GM18519 (cell line): ENCODE measurements at regions not wholly inside any gene's neighbourhood (a gene's known extent, or its start where the extent isn't known, plus 50 kb on each side); places are given as distances from the start of the nearest gene placed in this dataset.
"Not testable (repeated sequence)": the region's sequence is repeated elsewhere in the genome, so short reads cannot be mapped to it uniquely, and the experiment has no call there.

Experiments used
- ATAC-seq: cut with Tn5 transposase; IDR thresholded peaks from one replicate; pipeline ENCODE4 v1.9.1; 2021; ENCODE audit warnings: mild to moderate bottlenecking, moderate library complexity; ENCODE audit not compliant: unreplicated experiment, low FRiP score

- ATAC-seq: no peak
These were observed 296.8 kb upstream of the SGCG start for GRCh38 chr13:22883956-22884355.

DNA sequence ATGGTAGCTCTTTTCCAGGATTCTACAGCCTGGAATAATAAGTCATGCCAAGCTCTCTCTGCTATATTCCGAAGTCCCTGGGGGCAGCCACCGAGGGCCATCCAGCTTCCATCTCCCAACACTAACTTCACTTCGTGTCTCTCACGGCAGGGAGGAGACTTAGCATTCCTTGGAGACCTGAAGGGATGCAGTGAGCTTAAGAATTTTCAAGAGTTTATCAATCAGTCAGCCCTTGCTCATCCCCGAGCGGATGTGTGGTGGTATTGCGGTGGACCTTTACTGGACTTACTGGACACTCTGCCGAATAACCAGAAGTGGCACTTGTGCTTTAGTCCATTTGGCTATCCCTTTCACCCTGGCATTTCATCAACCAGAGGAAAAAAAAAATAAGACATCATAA, 294.7 kb upstream of the SGCG start:
- not testable (repeated sequence) for ATAC-seq

GRCh38 chr13:22889376-22889775, 291.4 kb upstream of the SGCG start:
- ATAC-seq: not testable (repeated sequence)

GRCh38 chr13:22893204-22893603, 287.6 kb upstream of the SGCG start:
- no peak for ATAC-seq

GRCh38 chr13:22893777-22894176, 287.0 kb upstream of the SGCG start:
- ATAC-seq: no peak

- no peak for ATAC-seq
These were observed 283.0 kb upstream of the SGCG start for GRCh38 chr13:22897571-22898314.

- not testable (repeated sequence) for ATAC-seq
These were observed 280.3 kb upstream of the SGCG start for GRCh38 chr13:22900416-22900951.

GRCh38 chr13:22903301-22903700, 277.5 kb upstream of the SGCG start:
- ATAC-seq: no peak

DNA sequence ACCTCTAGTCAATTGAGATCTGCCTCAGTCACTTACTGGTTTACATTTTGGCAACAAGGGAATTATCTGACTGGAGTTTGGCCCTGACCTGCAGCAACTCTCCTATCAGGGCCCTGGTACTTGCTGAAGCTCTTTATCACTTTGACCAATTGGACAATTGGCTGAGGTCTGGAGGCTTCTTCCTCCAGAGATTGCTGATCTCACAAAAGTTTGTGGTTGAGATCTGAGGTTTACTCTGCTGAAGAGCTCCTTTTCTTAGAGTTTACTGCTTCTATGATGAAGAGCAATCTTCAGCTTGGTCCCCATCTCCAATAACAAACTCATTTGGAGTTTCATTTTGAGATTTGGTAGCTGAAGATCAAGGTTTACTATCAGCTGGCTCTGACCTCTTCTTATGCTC, 276.9 kb upstream of the SGCG start:
- no peak for ATAC-seq

- no peak for ATAC-seq
These were observed 265.2 kb upstream of the SGCG start for GRCh38 chr13:22915442-22916082.

- not testable (repeated sequence) for ATAC-seq
These were observed 264.5 kb upstream of the SGCG start for GRCh38 chr13:22916276-22916675.

DNA sequence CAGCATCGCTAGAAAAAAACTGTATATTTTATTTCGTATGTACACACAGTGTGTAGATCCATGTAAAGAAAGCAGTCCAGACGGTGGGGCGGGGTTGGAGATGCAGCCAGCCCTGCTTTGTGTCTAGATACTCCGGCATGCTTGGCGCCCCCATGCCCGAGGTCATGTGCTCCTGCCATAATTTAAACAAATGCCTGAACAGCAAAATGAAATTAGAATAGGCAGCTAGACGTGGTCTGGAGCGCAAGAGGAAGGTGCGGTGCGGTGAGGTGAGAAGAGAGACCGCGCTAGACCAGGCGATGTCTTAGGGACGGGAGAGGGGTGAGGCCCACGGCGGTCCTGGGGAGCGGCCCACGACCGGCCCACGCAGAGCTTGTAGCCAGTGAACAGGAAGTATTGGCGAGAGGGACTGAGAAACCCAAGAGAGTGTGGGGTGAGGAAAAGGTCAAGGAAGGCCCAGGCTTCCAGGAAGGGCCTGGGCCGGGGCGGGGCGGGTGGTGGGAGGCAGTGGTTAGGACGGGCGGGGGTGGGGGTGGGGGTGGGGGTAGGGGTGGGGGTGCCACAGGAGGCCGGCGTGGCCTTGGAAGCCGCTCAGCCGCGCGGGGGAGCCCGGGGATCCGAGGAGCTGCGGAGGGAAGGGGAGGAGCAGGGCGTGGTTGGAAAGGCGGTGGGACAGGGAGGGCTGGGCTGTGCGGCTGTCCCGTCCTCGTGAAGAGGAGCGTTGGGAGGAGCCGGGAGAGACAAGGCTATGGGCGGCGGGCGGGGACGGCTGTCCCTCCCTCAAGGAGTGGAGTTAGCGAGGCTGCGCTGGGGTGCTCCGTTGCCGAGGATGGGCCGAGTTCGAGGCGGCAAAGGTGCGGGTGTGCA, 254.7 kb upstream of the SGCG start:
- ATAC-seq: no peak

DNA sequence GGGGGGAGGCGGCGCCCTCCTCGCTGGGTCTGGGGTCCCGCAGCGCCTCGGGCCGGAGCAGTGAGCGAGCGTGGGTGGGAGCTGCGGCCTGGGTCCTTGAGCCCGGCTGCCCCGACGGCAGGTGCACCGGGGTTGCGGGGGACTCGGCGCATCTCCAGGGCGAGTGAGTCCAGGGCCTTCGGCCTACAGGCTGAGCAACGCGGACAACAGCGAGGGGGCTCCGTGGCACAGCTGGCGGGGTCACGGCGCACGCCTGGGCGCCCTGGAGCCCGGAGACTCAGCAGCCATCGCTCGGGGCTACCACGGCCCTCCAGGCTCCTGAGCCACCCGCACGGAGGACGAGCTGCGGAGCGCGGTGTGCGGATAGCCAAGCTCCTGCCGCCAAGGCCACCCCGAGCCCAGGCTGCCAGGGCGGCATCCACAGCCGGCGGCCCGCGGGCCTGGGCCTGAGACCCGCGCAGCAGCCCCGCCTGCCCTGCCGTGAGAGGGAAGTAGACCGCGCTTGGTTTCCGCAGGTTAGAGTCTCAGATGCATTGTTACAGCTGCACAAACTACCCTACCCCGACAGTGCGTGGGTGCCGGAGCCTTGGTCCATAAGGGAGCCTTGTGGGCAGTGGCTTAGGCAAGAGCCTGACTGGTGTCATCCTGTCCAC, 253.9 kb upstream of the SGCG start:
- no peak for ATAC-seq

DNA sequence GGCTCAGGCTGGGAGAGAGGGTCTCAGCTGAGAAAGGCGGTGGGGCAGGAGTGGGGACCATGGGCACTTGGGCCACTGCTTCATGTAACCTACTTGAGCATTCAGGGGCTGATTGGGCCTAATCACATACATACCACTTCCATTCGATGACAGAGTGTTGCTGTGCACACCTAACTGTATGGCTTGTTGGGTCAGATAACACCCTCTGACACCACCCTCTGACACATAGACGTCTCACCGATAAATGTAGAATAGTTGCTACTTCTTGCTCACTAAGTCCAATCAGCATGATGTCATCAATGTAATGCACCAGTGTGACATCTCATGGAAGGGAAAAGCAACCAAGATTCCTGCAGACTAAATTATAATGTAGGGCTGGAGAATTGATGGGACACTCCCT, 252.9 kb upstream of the SGCG start:
- not testable (repeated sequence) for ATAC-seq

GRCh38 chr13:22929381-22930126, 251.2 kb upstream of the SGCG start:
- no peak for ATAC-seq

- no peak for ATAC-seq
These were observed 249.2 kb upstream of the SGCG start for GRCh38 chr13:22931576-22931975.

DNA sequence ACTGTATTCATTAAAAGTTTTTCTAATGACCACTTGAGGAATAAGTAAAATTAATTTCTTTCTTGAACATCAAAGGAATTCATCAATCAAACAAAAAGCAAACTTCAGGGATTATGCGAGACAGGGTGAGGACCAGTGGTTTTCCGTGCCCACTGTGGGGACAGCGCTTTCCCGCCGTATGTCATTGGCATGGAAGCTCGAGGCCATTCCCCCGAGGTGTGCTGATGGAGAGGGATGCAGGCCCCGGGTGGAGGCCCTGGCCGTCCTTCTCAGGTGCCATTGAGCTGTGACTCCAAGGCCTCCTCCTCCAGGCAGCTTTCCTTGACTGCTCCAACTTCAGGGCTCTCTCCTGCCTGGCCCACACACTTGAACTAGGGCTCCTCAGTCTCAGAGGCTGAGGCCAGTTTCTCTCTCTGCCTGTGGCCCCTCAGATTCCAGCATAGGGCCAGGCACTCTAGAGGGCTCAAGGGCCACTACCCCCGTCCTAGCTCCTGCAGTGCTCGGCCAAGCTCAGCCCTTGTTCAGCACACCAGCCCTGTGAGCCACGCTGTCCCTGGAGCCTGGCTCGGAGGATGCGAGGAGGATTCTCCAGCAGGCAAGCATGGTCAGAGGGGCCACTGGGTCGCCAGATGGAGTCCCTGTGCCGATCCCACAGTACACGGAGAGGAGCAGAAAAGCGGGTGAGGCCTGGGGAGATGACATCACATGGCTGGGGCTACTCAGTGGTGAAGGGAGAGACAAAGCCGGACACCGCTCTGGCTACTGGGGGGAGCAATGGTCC, 248.0 kb upstream of the SGCG start:
- not testable (repeated sequence) for ATAC-seq

GRCh38 chr13:22933571-22934181, 247.1 kb upstream of the SGCG start:
- no peak for ATAC-seq
